AG04449 (cell line): ENCODE measurements at regions not wholly inside any gene's neighbourhood (a gene's known extent, or its start where the extent isn't known, plus 50 kb on each side); places are given as distances from the start of the nearest gene placed in this dataset.
"Not testable (repeated sequence)": the region's sequence is repeated elsewhere in the genome, so short reads cannot be mapped to it uniquely, and the experiment has no call there.

Experiments
- CTCF ChIA-PET: fragments of 350-600 bp; formaldehyde crosslinking; extraction: SDS; loops from one replicate; lab custom pipeline; 2021; ENCODE audit warnings: antibody characterized with exemption; lab: Yijun Ruan, JAX
- POLR2A ChIA-PET: fragments of 400-600, 350-600 bp; formaldehyde crosslinking; extraction: SDS; loops from one replicate; lab custom pipeline; 2020; ENCODE audit warnings: antibody characterized with exemption, inconsistent platforms; lab: Yijun Ruan, JAX
- DNase-seq: peaks from one replicate; pipeline ENCODE4 v3.0.0-alpha.2; 2010; ENCODE audit warnings: low read depth, low spot score
- H3K4me3 ChIP-seq: 2 replicates; pipeline ENCODE4 v1.5.1; 2011; ENCODE audit warnings: low read depth, mild to moderate bottlenecking, control low read depth, low read length
- TF ChIP-seq, protein P1 (sequence below): IDR thresholded peaks from one replicate; pipeline ENCODE4 v1.5.1; 2011; ENCODE audit warnings: mild to moderate bottlenecking, moderate library complexity, low read length, control low read depth, inconsistent platforms; ENCODE audit not compliant: insufficient read depth; ENCODE audit errors: missing control alignments

DNA sequence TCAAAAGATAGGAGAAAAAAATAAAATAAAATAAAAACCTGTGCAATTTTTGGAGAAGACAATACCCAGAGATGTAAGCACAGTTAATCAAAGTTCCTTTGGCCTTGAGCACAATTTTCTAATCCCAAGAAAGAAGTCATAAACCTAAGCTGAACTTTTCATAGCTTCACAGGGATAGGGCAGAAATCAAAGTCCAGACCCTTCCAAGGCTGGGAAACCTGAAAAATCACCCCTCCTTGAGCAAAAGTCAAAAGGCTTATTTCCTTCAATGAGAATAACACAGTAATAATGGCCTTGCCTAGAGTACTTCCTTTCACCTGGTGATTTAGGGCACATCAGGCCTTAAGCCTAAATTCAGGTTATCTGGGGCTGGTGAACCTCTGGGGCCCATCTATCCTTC is 415.0 kb upstream of the BTBD3 start:
- CTCF ChIA-PET: no interaction called here
- TF ChIP-seq, protein P1, sequence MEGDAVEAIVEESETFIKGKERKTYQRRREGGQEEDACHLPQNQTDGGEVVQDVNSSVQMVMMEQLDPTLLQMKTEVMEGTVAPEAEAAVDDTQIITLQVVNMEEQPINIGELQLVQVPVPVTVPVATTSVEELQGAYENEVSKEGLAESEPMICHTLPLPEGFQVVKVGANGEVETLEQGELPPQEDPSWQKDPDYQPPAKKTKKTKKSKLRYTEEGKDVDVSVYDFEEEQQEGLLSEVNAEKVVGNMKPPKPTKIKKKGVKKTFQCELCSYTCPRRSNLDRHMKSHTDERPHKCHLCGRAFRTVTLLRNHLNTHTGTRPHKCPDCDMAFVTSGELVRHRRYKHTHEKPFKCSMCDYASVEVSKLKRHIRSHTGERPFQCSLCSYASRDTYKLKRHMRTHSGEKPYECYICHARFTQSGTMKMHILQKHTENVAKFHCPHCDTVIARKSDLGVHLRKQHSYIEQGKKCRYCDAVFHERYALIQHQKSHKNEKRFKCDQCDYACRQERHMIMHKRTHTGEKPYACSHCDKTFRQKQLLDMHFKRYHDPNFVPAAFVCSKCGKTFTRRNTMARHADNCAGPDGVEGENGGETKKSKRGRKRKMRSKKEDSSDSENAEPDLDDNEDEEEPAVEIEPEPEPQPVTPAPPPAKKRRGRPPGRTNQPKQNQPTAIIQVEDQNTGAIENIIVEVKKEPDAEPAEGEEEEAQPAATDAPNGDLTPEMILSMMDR: no peak
- POLR2A ChIA-PET: no interaction called here
- H3K4me3 ChIP-seq: no peak overlapping the region
- no peak for DNase-seq

- DNase-seq: no peak
- H3K4me3 ChIP-seq: no peak overlapping the region
- POLR2A ChIA-PET: no interaction called here
- TF ChIP-seq, protein P1: no peak
- CTCF ChIA-PET: no interaction called here
Observed at GRCh38 chr20:11509776-11510175, 407.9 kb upstream of the BTBD3 start.

DNA sequence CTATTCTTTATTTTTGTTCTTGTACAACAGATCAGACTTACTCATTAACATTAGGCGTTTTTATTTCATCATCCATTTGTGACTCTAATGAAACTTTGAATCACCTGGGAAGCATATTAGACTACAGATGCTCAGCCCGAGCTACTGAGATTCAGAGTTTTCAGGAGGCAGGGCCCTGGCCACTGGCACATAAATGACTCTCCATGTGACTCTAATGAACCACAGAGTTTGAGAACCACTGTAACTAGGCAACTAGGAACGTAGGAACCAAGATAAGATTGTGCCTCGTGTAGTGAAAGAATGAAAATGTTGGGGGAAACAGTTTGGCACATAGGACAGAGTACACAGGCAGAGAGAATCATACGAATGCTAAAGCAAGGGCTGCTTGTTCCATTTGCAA is 405.9 kb upstream of the BTBD3 start:
- no peak for DNase-seq
- TF ChIP-seq, protein P1: no peak
- ChIA-PET CTCF (no interaction called here), POLR2A (no interaction called here)
- no peak overlapping the region for H3K4me3 ChIP-seq

DNA sequence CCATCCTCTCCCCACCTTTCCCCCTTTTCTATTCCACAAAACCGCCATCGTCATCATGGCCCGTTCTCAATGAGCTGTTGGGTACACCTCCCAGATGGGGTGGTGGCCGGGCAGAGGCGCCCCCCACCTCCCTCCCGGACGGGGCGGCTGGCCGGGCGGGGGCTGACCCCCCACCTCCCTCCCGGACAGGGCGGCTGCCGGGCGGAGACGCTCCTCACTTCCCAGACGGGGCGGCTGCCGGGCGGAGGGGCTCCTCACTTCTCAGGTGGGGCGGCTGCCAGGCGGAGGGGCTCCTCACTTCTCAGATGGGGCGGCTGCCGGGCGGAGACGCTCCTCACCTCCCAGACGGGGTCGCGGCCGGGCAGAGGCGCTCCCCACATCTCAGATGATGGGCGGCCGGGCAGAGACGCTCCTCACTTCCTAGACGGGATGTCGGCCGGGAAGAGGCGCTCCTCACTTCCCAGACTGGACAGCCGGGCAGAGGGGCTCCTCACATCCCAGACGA is 404.4 kb upstream of the BTBD3 start:
- DNase-seq, POLR2A ChIA-PET, CTCF ChIA-PET, H3K4me3 ChIP-seq: not testable (repeated sequence)

GRCh38 chr20:11516448-11516847 is 401.2 kb upstream of the BTBD3 start:
- ChIA-PET POLR2A (no interaction called here), CTCF (no interaction called here)
- TF ChIP-seq, protein P1: no peak
- DNase-seq: no peak
- no peak overlapping the region for H3K4me3 ChIP-seq

DNA sequence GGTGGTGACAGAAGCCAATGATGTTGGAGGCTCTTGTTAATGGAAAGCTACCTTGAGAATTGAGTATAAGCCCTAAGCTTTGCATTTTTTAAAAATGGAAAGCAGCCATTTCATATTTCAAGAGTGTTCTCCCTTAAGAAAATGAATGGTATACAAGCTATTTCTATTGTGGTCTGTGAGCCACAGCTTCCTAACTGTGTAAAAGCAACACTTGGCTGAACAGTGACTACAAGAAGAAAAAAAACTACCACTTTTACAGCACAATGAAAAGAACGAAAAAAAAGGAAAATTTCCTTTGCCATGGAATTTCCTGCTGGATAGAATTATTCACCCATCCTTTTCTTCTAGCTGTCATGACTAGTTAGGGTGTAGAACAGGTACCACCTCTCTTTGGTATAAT is 397.1 kb upstream of the BTBD3 start:
- ChIA-PET POLR2A (interaction anchor here (0.7 kb wide), 1 partner anchor 962 kb away, joined by 3 read pairs; no protein-coding TSS in a partner anchor), CTCF (no interaction called here)
- no peak for DNase-seq
- H3K4me3 ChIP-seq: no peak overlapping the region
- TF ChIP-seq, protein P1: no peak
